Activated CD8-positive, alpha-beta T cell treated with anti-CD3 and anti-CD28 coated beads for 36 hours (primary cell): ENCODE measurements at regions not wholly inside any gene's neighbourhood (a gene's known extent, or its start where the extent isn't known, plus 50 kb on each side); places are given as distances from the start of the nearest gene placed in this dataset.

Source experiments
- ATAC-seq: fragments of 200-7000 bp; cut with Tn5 transposase; one replicate; pipeline ENCODE4 v1.10.0; 2021; ENCODE audit warnings: mild to moderate bottlenecking, moderate library complexity
- CTCF ChIA-PET: fragments of 350-600 bp; sonication (Branson Sonifier 250); formaldehyde crosslinking; loops from one replicate; lab custom pipeline; 2021; ENCODE audit warnings: antibody characterized with exemption; lab: Charles Lee
- POLR2A ChIA-PET: fragments of 350-600 bp; sonication (Branson Sonifier 250); formaldehyde crosslinking; loops from one replicate; lab custom pipeline; 2021; ENCODE audit warnings: antibody characterized with exemption; lab: Charles Lee
- DNase-seq: peaks from one replicate; pipeline ENCODE4 v3.0.0-alpha.2; 2020
- H3K27ac Mint-ChIP-seq: one replicate; pipeline ENCODE4 v1.8.0; 2021; ENCODE audit warnings: mild to moderate bottlenecking, mixed read lengths
- H3K27me3 Mint-ChIP-seq: one replicate; pipeline ENCODE4 v1.8.0; 2021; ENCODE audit warnings: mixed read lengths
- H3K36me3 Mint-ChIP-seq: one replicate; pipeline ENCODE4 v1.8.0; 2021; ENCODE audit warnings: low read depth, mixed read lengths
- H3K4me1 Mint-ChIP-seq: one replicate; pipeline ENCODE4 v1.8.0; 2021; ENCODE audit warnings: low read depth, mixed read lengths
- H3K4me3 Mint-ChIP-seq: one replicate; pipeline ENCODE4 v1.8.0; 2021; ENCODE audit warnings: mild to moderate bottlenecking, moderate library complexity, mixed read lengths
- H3K9me3 Mint-ChIP-seq: one replicate; pipeline ENCODE4 v1.8.0; 2021; ENCODE audit warnings: mixed read lengths
- CTCF ChIP-seq: fragments of 200-600 bp; IDR thresholded peaks from one replicate; pipeline ENCODE4 v1.8.0; 2022; ENCODE audit warnings: antibody characterized with exemption, mild to moderate bottlenecking
- intact Hi-C: fragments of 100-400 bp; cut with micrococcal nuclease; formaldehyde crosslinking; loops from one replicate; pipeline ENCODE4 v1.10.0; 2022

- Mint-ChIP-seq H3K9me3 (no peaks in the 10 kb centered on the region), H3K36me3 (no peaks in the 10 kb centered on the region), H3K4me1 (no peaks in the 10 kb centered on the region), H3K4me3 (no peak overlapping the region), H3K27ac (no peak overlapping the region), H3K27me3 (no peaks in the 10 kb centered on the region)
- ATAC-seq (no peak), DNase-seq (no peak)
- CTCF ChIA-PET = no interaction called here
- intact Hi-C loops = no loop called here
- TF ChIP-seq CTCF = no peak
- POLR2A ChIA-PET = no interaction called here
Measured at GRCh38 chr3:118435851-118436350, 598.7 kb downstream of the IGSF11 start.

GRCh38 chr3:118436697-118437262 lies 597.9 kb downstream of the IGSF11 start:
- Mint-ChIP-seq H3K27ac (no peak overlapping the region), H3K4me3 (no peak overlapping the region)
- CTCF ChIA-PET = no interaction called here

GRCh38 chr3:118445036-118445435 lies 589.6 kb downstream of the IGSF11 start:
- Mint-ChIP-seq H3K36me3 (no peaks in the 10 kb centered on the region), H3K27ac (no peak overlapping the region), H3K4me1 (no peaks in the 10 kb centered on the region), H3K4me3 (no peak overlapping the region), H3K27me3 (no peaks in the 10 kb centered on the region), H3K9me3 (no peaks in the 10 kb centered on the region)
- ATAC-seq = no peak
- no peak for DNase-seq
- ChIA-PET CTCF (no interaction called here), POLR2A (no interaction called here)
- intact Hi-C loops = no loop called here
- TF ChIP-seq CTCF = no peak

More at GRCh38 chr3:118436697-118437262, 597.9 kb downstream of the IGSF11 start:
- ATAC-seq (no peak), DNase-seq (no peak)
- H3K4me1 Mint-ChIP-seq = no peaks in the 10 kb centered on the region
- POLR2A ChIA-PET = no interaction called here
- no peaks in the 10 kb centered on the region for H3K9me3 Mint-ChIP-seq
- no peak for TF ChIP-seq CTCF
- intact Hi-C loops = no loop called here
- H3K36me3 Mint-ChIP-seq = no peaks in the 10 kb centered on the region
- H3K27me3 Mint-ChIP-seq = no peaks in the 10 kb centered on the region

- ATAC-seq (no peak), DNase-seq (no peak)
- Mint-ChIP-seq H3K9me3 (peaks cover 8% of the 10 kb centered on the region), H3K4me1 (no peaks in the 10 kb centered on the region), H3K36me3 (no peaks in the 10 kb centered on the region), H3K27ac (no peak overlapping the region), H3K4me3 (no peak overlapping the region), H3K27me3 (no peaks in the 10 kb centered on the region)
- ChIA-PET POLR2A (no interaction called here), CTCF (no interaction called here)
- no peak for TF ChIP-seq CTCF
- intact Hi-C loops = no loop called here
Measured at GRCh38 chr3:118447339-118447738, 587.3 kb downstream of the IGSF11 start.

- intact Hi-C loops = no loop called here
- POLR2A ChIA-PET = no interaction called here
- Mint-ChIP-seq H3K9me3 (no peaks in the 10 kb centered on the region), H3K27ac (no peak overlapping the region), H3K27me3 (no peaks in the 10 kb centered on the region), H3K36me3 (no peaks in the 10 kb centered on the region), H3K4me1 (no peaks in the 10 kb centered on the region), H3K4me3 (no peak overlapping the region)
- no peak for TF ChIP-seq CTCF
- DNase-seq = no peak
- CTCF ChIA-PET = no interaction called here
- ATAC-seq = no peak
Measured at GRCh38 chr3:118466795-118467330, 567.8 kb downstream of the IGSF11 start.
